Thoracic aorta (tissue), 2 donors: ENCODE measurements at regions not wholly inside any gene's neighbourhood (a gene's known extent, or its start where the extent isn't known, plus 50 kb on each side); places are given as distances from the start of the nearest gene placed in this dataset.

Source experiments
- ATAC-seq: fragments of 150-250 bp; one replicate; pipeline ENCODE4 v1.8.0; 2017; ENCODE audit warnings: low read depth; ENCODE audit not compliant: insufficient number of reproducible peaks, low FRiP score
- DNase-seq: peaks from one replicate; pipeline ENCODE4 v3.0.0-alpha.2; 2020; ENCODE audit warnings: low spot score
- H3K27ac ChIP-seq, 2 donors: fragments of 200-600 bp; sonication (generic); 1 replicate in 1 of 2; 2 replicates in 1 of 2; pipeline ENCODE4 v1.5.1; 2016; ENCODE audit warnings: mild to moderate bottlenecking in 2 of 2, moderate library complexity in 2 of 2
- H3K27me3 ChIP-seq: fragments of 200-600 bp; sonication (generic); replicated peaks from 2 replicates; pipeline ENCODE4 v1.6.0; 2016; ENCODE audit warnings: mild to moderate bottlenecking; ENCODE audit not compliant: insufficient read depth
- H3K36me3 ChIP-seq: fragments of 200-600 bp; sonication (generic); one replicate; pipeline ENCODE4 v1.5.1; 2016
- H3K4me1 ChIP-seq, 2 donors: fragments of 200-600 bp; sonication (generic); 1 replicate in 1 of 2; 2 replicates in 1 of 2; pipeline versions ENCODE4 v1.5.1 to v1.6.0; 2016; ENCODE audit warnings: low read depth in 2 of 2, mild to moderate bottlenecking in 1 of 2; ENCODE audit not compliant: control insufficient read depth in 1 of 2
- H3K4me3 ChIP-seq: fragments of 200-600 bp; sonication (generic); 2 replicates; pipeline ENCODE4 v1.5.1; 2016; ENCODE audit warnings: mild to moderate bottlenecking
- H3K9me3 ChIP-seq: fragments of 200-600 bp; sonication (generic); 2 replicates; pipeline ENCODE4 v1.5.1; 2016
- CTCF ChIP-seq: fragments of 200-600 bp; sonication (generic); IDR thresholded peaks from one replicate; pipeline ENCODE4 v1.5.1; 2019; ENCODE audit warnings: antibody characterized with exemption

DNA sequence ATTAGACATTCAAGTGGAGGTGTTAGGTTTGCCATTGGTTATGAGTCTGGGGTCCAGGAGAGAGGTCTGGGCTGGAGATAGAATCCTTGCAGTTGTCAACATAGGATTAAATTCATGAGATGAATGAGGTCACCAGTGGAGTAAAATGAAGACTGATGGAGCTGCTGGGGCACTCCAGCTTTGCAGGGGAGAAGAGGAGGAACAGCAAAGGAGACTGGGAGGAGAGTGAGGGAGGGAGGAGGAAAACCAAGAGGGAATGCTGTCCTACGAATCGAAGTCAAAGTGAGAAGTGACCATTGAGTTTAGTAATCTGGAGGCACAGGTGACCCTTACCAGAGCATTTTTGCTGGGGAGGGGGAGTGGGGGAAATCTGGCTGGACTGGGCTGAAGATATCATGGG lies 178.2 kb upstream of the NR3C1 start:
- Histone ChIP-seq H3K4me1 (peaks cover 13% of the 10 kb centered on the region in 2 donors), H3K27ac (no peak overlapping the region), H3K36me3 (no peaks in the 10 kb centered on the region), H3K4me3 (no peak overlapping the region), H3K27me3 (no peaks in the 10 kb centered on the region), H3K9me3 (no peaks in the 10 kb centered on the region)
- DNase-seq (no peak), ATAC-seq (no peak)
- TF ChIP-seq CTCF = no peak

DNA sequence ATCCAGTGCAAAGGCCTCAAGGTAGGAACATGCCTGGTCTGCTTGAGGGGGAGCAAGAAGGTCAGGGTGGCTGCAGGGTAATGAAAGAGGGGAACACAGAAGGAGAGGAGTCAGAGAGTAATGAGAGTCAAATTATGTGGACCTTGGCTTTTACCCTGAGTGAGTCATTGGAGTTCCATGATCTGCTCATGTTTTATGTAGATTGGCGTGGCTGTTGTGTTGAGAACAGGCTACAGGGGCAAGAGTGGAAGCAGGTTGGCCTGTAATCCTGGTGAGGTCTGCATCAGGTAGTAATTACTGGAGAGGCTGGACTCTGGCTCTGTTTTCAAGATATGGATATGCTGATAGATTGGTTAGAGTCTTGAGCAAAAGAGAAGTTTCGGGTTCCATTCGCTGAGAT lies 177.7 kb upstream of the NR3C1 start:
- DNase-seq = no peak
- Histone ChIP-seq H3K36me3 (no peaks in the 10 kb centered on the region), H3K27me3 (no peaks in the 10 kb centered on the region), H3K4me3 (no peak overlapping the region), H3K4me1 (peaks cover 13% of the 10 kb centered on the region in 2 donors), H3K9me3 (no peaks in the 10 kb centered on the region), H3K27ac (no peak overlapping the region)
- no peak for ATAC-seq
- TF ChIP-seq CTCF = no peak

DNA sequence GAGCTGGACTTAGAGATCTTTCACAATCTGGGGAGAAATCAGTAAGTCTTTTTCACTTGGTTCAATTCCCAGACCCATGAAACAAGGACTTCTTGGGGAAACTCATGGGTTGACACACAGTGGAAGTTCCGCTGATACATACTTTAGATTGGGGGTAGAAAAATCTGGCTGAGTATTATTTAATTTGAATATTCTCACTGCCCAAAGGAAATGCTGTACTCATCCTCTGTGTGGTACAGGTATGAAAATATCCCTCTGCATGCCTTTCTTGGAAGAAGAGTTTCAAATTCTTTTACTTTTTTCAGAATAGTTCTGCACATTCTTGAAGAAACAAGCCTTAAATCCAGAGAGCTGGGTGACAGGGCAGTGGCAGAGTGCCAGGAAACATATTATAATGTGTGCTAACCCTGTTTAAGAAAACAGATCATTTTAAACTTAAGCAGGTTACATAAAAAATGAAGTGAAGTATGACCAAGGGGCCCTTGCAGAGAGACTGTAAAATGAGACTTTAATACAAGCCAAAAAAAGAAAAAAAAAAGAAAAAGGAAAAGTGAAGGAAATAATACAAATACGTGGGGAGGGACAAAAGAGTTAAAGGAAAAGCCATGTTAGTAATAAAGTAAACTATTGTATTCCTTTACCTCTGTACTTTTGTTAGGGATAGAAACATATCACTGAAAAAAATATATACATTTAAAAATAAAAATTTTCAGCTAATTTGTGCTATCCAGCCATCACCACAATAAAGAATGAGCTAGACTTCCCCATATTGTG lies 173.4 kb upstream of the NR3C1 start:
- no peak overlapping the region for H3K27ac ChIP-seq
- H3K4me3 ChIP-seq = no peak overlapping the region
- no peaks in the 10 kb centered on the region for H3K36me3 ChIP-seq
- ATAC-seq = no peak
- DNase-seq = no peak
- no peaks in the 10 kb centered on the region for H3K27me3 ChIP-seq
- peaks cover 13% of the 10 kb centered on the region in 2 donors for H3K4me1 ChIP-seq
- no peak for TF ChIP-seq CTCF
- no peaks in the 10 kb centered on the region for H3K9me3 ChIP-seq

DNA sequence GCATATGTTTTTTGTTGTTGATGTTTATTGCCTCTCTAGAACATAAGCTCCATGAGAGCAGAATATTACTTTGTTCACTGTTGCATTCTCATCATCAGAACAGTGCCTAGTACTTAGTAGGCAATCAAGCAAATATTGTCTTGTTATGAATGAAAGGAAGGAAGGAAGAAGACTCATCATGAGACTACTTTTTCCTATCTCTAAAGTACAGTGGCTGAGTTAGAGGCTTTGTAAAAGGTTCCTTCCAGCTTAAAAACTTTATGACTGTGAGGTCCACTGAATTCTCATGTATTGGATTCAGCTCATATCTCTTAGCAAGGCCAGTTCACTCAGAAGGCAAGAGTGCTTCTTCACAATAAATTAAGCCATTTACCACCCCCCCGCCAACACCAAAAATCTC lies 171.8 kb upstream of the NR3C1 start:
- no peak overlapping the region for H3K4me3 ChIP-seq
- no peak for ATAC-seq
- TF ChIP-seq CTCF = no peak
- H3K27ac ChIP-seq = no peak overlapping the region
- no peak for DNase-seq
- no peaks in the 10 kb centered on the region for H3K36me3 ChIP-seq
- no peaks in the 10 kb centered on the region for H3K27me3 ChIP-seq
- peaks cover 13% of the 10 kb centered on the region in 2 donors for H3K4me1 ChIP-seq
- no peaks in the 10 kb centered on the region for H3K9me3 ChIP-seq

DNA sequence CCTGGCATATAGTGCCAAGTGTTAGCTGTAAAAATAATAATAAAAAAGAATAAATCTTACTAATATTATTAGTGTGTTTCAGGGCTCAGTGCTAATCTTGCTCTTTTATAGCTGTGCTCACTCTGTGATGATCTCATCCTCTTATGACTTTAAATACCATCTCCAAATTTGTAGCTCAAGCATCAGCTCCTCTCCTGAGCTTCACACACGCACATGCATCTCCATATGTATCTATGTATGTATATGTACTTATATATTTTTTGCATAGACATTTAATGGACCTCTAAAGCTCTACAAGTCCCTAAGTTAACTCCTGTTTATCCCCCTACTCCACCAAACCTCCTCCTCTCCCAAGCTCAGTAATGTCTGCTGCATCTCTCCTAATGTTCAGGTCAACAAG lies 170.8 kb upstream of the NR3C1 start:
- no peak for TF ChIP-seq CTCF
- Histone ChIP-seq H3K27ac (no peak overlapping the region), H3K36me3 (no peaks in the 10 kb centered on the region), H3K4me1 (peaks cover 13% of the 10 kb centered on the region in 2 donors), H3K27me3 (no peaks in the 10 kb centered on the region), H3K9me3 (no peaks in the 10 kb centered on the region), H3K4me3 (no peak overlapping the region)
- ATAC-seq = no peak
- no peak for DNase-seq
